ENCODE measurements at regions not wholly inside any gene's neighbourhood (a gene's known extent, or its start where the extent isn't known, plus 50 kb on each side); places are given as distances from the start of the nearest gene placed in this dataset.
"Not testable (repeated sequence)": the region's sequence is repeated elsewhere in the genome, so short reads cannot be mapped to it uniquely, and the experiment has no call there.

- DNase-seq = no peak
These were observed 157.2 kb upstream of the COX7C start for GRCh38 chr5:86460519-86460918.

- DNase-seq = no peak
These were observed 156.4 kb upstream of the COX7C start for GRCh38 chr5:86461169-86461956.

- no peak for DNase-seq
These were observed 154.4 kb upstream of the COX7C start for GRCh38 chr5:86463339-86463738.

- no peak for DNase-seq
These were observed 152.5 kb upstream of the COX7C start for GRCh38 chr5:86465052-86465838.

- not testable (repeated sequence) for DNase-seq
These were observed 151.0 kb upstream of the COX7C start for GRCh38 chr5:86466721-86467120.

- DNase-seq = no peak
These were observed 135.7 kb upstream of the COX7C start for GRCh38 chr5:86482008-86482407.

GRCh38 chr5:86493777-86494176 is 124.0 kb upstream of the COX7C start:
- DNase-seq = no peak

GRCh38 chr5:86500947-86501346 is 116.8 kb upstream of the COX7C start:
- no peak for DNase-seq

GRCh38 chr5:86507574-86507973 is 110.2 kb upstream of the COX7C start:
- DNase-seq = no peak

- DNase-seq = not testable (repeated sequence)
These were observed 107.3 kb upstream of the COX7C start for GRCh38 chr5:86510330-86510915.

- no peak for DNase-seq
These were observed 94.0 kb upstream of the COX7C start for GRCh38 chr5:86523718-86524117.

- DNase-seq = no peak
These were observed 92.1 kb upstream of the COX7C start for GRCh38 chr5:86525622-86526021.

GRCh38 chr5:86526811-86527348 is 90.9 kb upstream of the COX7C start:
- no peak for DNase-seq

GRCh38 chr5:86532429-86532828 is 85.3 kb upstream of the COX7C start:
- DNase-seq = no peak

GRCh38 chr5:86536396-86536795 is 81.3 kb upstream of the COX7C start:
- DNase-seq = no peak

- no peak for DNase-seq
These were observed 75.2 kb upstream of the COX7C start for GRCh38 chr5:86542532-86542931.

GRCh38 chr5:86546044-86546443 is 71.7 kb upstream of the COX7C start:
- DNase-seq = no peak

GRCh38 chr5:86546582-86546981 is 71.2 kb upstream of the COX7C start:
- no peak for DNase-seq

GRCh38 chr5:86554638-86555037 is 63.1 kb upstream of the COX7C start:
- no peak for DNase-seq

- DNase-seq = no peak
These were observed 59.8 kb upstream of the COX7C start for GRCh38 chr5:86557920-86558319.

GRCh38 chr5:86565197-86565789 is 52.4 kb upstream of the COX7C start:
- DNase-seq = no peak

GRCh38 chr5:86566030-86566429 is 51.7 kb upstream of the COX7C start:
- DNase-seq = not testable (repeated sequence)

All from inflammatory macrophage treated with lipopolysaccharide for 1 hour (primary cell).